ENCODE measurements at regions not wholly inside any gene's neighbourhood (a gene's known extent, or its start where the extent isn't known, plus 50 kb on each side); places are given as distances from the start of the nearest gene placed in this dataset.

- no peak for TF ChIP-seq EZH2 (IDR thresholded peaks at IDR 0.05; ENCODE audit: insufficient read depth, poor library complexity, severe bottlenecking)
- no peak for TF ChIP-seq EZH2phosphoT487 (IDR thresholded peaks at IDR 0.05; ENCODE audit: insufficient read depth, low read depth)
Measured at GRCh38 chr15:39200586-39200985, 380.3 kb upstream of the THBS1 start.
